Breast epithelium (tissue), 3 donors: ENCODE measurements at regions not wholly inside any gene's neighbourhood (a gene's known extent, or its start where the extent isn't known, plus 50 kb on each side); places are given as distances from the start of the nearest gene placed in this dataset.

Experiments used
- POLR2A ChIP-seq: fragments of 450-650 bp; IDR thresholded peaks from one replicate; pipeline ENCODE4 v1.6.1; 2016; ENCODE audit warnings: antibody characterized with exemption, mild to moderate bottlenecking, moderate library complexity
- POLR2AphosphoS5 ChIP-seq, 3 donors: sonication (generic); formaldehyde crosslinking; IDR thresholded peaks; one replicate each; pipeline ENCODE4 v1.6.1; 2017; ENCODE audit warnings: antibody characterized with exemption in 3 of 3
- TF ChIP-seq, protein P1 (sequence below), 3 donors: fragments of 450-650 bp; IDR thresholded peaks; one replicate each; pipeline ENCODE4 v1.5.1; 2016 to 2017; ENCODE audit warnings: antibody characterized with exemption in 3 of 3, mild to moderate bottlenecking in 3 of 3, moderate library complexity in 3 of 3

DNA sequence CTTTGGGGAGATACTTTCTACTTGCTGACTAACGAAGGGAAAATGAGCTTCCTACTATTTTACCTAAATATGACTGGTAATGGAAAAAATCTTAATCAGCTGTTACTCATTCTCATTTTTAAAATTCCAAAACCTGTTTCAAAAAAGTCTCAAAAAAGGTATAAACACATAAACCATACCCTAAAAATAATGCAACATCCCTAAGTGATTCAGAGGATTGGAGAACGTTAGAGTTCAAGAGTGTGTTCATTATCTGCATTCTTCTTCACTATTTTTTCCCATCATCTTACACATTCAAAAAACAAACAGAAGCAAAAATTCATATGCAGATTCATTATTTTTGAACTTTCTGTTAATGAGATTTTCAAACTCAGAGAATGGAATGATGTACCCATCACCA is 150.4 kb upstream of the GNAI1 start:
- TF ChIP-seq, protein P1, sequence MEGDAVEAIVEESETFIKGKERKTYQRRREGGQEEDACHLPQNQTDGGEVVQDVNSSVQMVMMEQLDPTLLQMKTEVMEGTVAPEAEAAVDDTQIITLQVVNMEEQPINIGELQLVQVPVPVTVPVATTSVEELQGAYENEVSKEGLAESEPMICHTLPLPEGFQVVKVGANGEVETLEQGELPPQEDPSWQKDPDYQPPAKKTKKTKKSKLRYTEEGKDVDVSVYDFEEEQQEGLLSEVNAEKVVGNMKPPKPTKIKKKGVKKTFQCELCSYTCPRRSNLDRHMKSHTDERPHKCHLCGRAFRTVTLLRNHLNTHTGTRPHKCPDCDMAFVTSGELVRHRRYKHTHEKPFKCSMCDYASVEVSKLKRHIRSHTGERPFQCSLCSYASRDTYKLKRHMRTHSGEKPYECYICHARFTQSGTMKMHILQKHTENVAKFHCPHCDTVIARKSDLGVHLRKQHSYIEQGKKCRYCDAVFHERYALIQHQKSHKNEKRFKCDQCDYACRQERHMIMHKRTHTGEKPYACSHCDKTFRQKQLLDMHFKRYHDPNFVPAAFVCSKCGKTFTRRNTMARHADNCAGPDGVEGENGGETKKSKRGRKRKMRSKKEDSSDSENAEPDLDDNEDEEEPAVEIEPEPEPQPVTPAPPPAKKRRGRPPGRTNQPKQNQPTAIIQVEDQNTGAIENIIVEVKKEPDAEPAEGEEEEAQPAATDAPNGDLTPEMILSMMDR (IDR thresholded peaks at IDR 0.05), result no peak
- TF ChIP-seq POLR2A, result no peak
- TF ChIP-seq POLR2AphosphoS5 (IDR thresholded peaks at IDR 0.05), result no peak
